22Rv1 (cell line): ENCODE measurements at regions not wholly inside any gene's neighbourhood (a gene's known extent, or its start where the extent isn't known, plus 50 kb on each side); places are given as distances from the start of the nearest gene placed in this dataset.

ENCODE experiments used
- CTCF ChIP-seq: fragments of 450-650 bp; IDR thresholded peaks from 2 replicates; pipeline ENCODE4 v1.5.1; 2017; ENCODE audit warnings: mild to moderate bottlenecking
- ZFX ChIP-seq: fragments of 450-650 bp; IDR thresholded peaks from 2 replicates; pipeline ENCODE4 v1.6.1; 2017; ENCODE audit warnings: antibody characterized with exemption, borderline replicate concordance

- TF ChIP-seq CTCF = no peak
- no peak for TF ChIP-seq ZFX
Measured at GRCh38 chr15:97350813-97351212, 609.7 kb upstream of the ARRDC4 start.
